Common myeloid progenitor, CD34-positive (primary cell): ENCODE measurements at regions not wholly inside any gene's neighbourhood (a gene's known extent, or its start where the extent isn't known, plus 50 kb on each side); places are given as distances from the start of the nearest gene placed in this dataset.

Source experiments
- CTCF ChIA-PET: fragments of 350-600 bp; sonication (Branson Sonifier 250); formaldehyde crosslinking; loops from one replicate; lab custom pipeline; 2021; ENCODE audit warnings: antibody characterized with exemption; lab: Charles Lee
- POLR2A ChIA-PET: fragments of 350-600 bp; sonication (Branson Sonifier 250); formaldehyde crosslinking; loops from one replicate; lab custom pipeline; 2021; ENCODE audit warnings: antibody characterized with exemption; lab: Charles Lee
- DNase-seq, 3 donors: peaks; one replicate each; pipeline versions ENCODE4 v3.0.0 to v3.0.0-alpha.2; 2013
- H3K27ac ChIP-seq, 2 experiments: 1 replicate in 1 of 2; 2 replicates in 1 of 2; pipeline ENCODE4 v1.7.0; 2013; ENCODE audit warnings: inconsistent platforms in 2 of 2, low read length in 2 of 2, mild to moderate bottlenecking in 2 of 2, low read depth in 1 of 2, moderate library complexity in 1 of 2; ENCODE audit not compliant: severe bottlenecking in 2 of 2, insufficient read depth in 1 of 2, poor library complexity in 1 of 2
- H3K27me3 ChIP-seq, 5 experiments: replicated peaks in 2 of 5; 1 replicate in 3 of 5; 2 replicates in 2 of 5; pipeline versions ENCODE4 v1.6.1 to v1.7.0; 2013; ENCODE audit warnings: low read length in 4 of 5, mild to moderate bottlenecking in 2 of 5, moderate library complexity in 2 of 5, inconsistent platforms in 1 of 5; ENCODE audit not compliant: insufficient read depth in 5 of 5, control insufficient read depth in 4 of 5
- H3K36me3 ChIP-seq, 4 experiments: 1 replicate in 2 of 4; 2 replicates in 2 of 4; pipeline versions ENCODE4 v1.6.1 to v1.7.0; 2013; ENCODE audit warnings: low read length in 3 of 4, control low read depth in 1 of 4, mild to moderate bottlenecking in 1 of 4; ENCODE audit not compliant: control insufficient read depth in 4 of 4, insufficient read depth in 4 of 4
- H3K4me1 ChIP-seq, 4 experiments: 1 replicate in 3 of 4; 2 replicates in 1 of 4; pipeline versions ENCODE4 v1.6.1 to v1.7.1; 2013; ENCODE audit warnings: low read length in 3 of 4, mild to moderate bottlenecking in 3 of 4, control low read depth in 1 of 4, inconsistent platforms in 1 of 4, moderate library complexity in 1 of 4; ENCODE audit not compliant: control insufficient read depth in 4 of 4, insufficient read depth in 4 of 4; ENCODE audit errors: control extremely low read depth in 1 of 4
- H3K4me3 ChIP-seq, 7 experiments: 1 replicate in 4 of 7; 2 replicates in 3 of 7; pipeline versions ENCODE4 v1.5.1 to v1.7.0; 2013; ENCODE audit warnings: mild to moderate bottlenecking in 7 of 7, low read length in 6 of 7, moderate library complexity in 6 of 7, inconsistent platforms in 2 of 7, low read depth in 2 of 7, control low read depth in 1 of 7; ENCODE audit not compliant: insufficient read depth in 4 of 7, control insufficient read depth in 1 of 7; ENCODE audit errors: extremely low read depth in 1 of 7
- H3K9me3 ChIP-seq, 5 experiments: 1 replicate in 4 of 5; 2 replicates in 1 of 5; pipeline versions ENCODE4 v1.6.1 to v1.7.1; 2013; ENCODE audit warnings: low read length in 4 of 5, mild to moderate bottlenecking in 2 of 5, inconsistent platforms in 1 of 5, low read depth in 1 of 5, moderate library complexity in 1 of 5; ENCODE audit not compliant: control insufficient read depth in 4 of 5, insufficient read depth in 2 of 5; ENCODE audit errors: control extremely low read depth in 1 of 5
- WGBS: methylation state at CpG from one replicate; pipeline ENCODE4 v1.1.5; 2013; ENCODE audit not compliant: insufficient coverage; 5-methylcytosine and 5-hydroxymethylcytosine counted together

DNA sequence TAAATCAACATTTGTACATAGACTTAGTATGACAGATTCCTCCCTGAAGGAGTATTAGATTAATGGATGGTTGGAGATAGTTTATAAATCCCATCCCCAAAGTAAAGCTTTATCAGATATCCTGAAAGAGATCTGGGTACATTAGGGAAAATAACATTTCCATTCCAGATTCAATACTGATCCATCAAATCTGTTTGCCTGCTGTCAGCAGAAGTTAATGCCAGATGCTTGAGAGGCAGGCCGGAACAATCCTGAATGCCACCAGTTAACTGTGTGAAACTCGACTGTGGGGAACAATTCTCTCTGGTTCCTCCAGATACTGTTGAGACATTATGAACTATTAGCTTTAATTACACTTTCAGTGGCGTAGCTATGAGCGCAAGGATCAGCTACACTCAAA is 1166.8 kb downstream of the MAT2B start:
- Histone ChIP-seq H3K4me3 (no peak overlapping the region), H3K27me3 (no peaks in the 10 kb centered on the region), H3K9me3 (no peaks in the 10 kb centered on the region), H3K36me3 (no peaks in the 10 kb centered on the region), H3K4me1 (no peaks in the 10 kb centered on the region), H3K27ac (no peak overlapping the region)
- WGBS: 97% methylated on average over 4 of the region's 4 CpGs
- CTCF ChIA-PET: no interaction called here
- POLR2A ChIA-PET: no interaction called here
- DNase-seq: no peak

DNA sequence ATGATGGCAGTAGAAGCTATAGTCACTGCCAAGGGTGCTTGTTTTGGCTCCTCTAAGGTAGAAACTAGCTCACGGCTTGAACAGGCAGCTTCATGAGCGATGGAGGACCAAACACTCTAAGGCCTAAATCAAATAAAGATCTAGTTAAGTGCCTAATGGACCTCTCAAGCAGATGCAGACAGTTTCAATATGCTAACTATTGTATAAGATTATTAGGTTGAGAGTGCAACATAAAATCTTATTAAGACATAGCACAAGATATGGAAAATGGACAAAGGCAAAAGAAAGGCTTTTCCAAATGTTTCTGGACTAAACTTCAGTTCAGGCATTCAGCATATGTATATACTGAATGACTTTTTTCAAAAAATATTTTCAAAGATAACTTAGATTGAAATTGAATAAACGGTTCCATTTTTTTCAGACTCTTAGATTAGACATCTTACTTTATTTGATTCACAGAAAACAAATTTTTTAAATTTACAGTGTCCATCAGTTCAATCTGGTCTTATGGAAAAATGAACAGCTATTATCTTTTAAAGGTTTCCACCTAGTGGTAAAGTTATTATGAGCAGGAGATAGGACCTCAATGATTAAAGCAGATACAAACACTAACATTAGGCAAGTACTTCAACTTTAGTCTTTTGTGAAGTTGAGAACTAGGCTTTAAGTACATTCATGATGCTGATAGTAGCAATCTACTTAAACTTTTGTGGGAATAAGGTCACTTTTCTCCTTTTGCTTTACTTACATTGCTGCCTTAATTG is 1167.7 kb downstream of the MAT2B start:
- ChIA-PET CTCF (no interaction called here), POLR2A (interaction anchor here (0.7 kb wide), 1 partner anchor 12 kb away, joined by 5 read pairs; no protein-coding TSS in a partner anchor)
- no peak overlapping the region for H3K4me3 ChIP-seq
- no peak overlapping the region for H3K27ac ChIP-seq
- H3K36me3 ChIP-seq: no peaks in the 10 kb centered on the region
- DNase-seq: peak in 1 of 3 donors; percentile 1
- 83% methylated on average over 2 of the region's 3 CpGs for WGBS
- no peaks in the 10 kb centered on the region for H3K9me3 ChIP-seq
- H3K4me1 ChIP-seq: no peaks in the 10 kb centered on the region
- no peaks in the 10 kb centered on the region for H3K27me3 ChIP-seq

DNA sequence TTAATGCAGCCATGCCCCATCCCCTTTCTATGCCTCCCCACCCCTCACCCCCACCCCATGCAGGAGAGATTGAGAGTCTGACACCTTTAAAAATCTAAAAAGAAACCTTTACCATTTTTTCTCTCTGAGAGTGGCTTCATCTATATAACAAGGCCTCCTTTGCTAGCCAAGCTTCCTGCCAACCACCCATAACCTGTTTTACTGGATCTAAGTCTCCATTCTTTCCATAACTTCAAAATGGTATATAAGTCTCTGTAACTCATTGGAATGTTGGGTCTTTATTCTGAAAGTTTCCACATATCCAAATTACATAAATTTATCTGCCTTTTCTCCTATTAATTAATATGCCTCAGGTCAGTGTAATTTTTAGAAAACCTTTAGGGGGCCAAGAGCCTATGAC is 1174.0 kb downstream of the MAT2B start:
- H3K4me3 ChIP-seq: no peak overlapping the region
- no peaks in the 10 kb centered on the region for H3K9me3 ChIP-seq
- no peaks in the 10 kb centered on the region for H3K4me1 ChIP-seq
- ChIA-PET POLR2A (no interaction called here), CTCF (no interaction called here)
- no peaks in the 10 kb centered on the region for H3K27me3 ChIP-seq
- no peak overlapping the region for H3K27ac ChIP-seq
- DNase-seq: no peak
- H3K36me3 ChIP-seq: no peaks in the 10 kb centered on the region

DNA sequence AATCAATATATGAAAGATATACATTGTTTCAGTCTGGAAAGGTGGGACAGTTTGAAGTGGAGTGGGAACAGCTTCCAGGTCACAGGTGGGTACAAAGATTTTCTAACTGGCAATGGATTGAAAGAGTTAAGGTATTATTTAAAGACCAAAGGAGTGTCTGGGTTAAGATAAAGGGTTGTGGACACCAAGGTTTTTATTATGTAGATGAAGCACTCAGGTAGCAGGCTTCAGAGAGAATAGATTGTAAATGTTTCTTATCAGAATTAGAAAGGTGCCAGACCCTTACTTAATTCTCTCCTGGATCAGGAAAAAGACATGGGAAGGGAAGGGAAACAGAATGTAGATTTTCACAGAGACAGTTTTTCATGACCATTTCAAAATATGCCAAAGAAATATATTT is 1174.8 kb downstream of the MAT2B start:
- CTCF ChIA-PET: no interaction called here
- H3K9me3 ChIP-seq: no peaks in the 10 kb centered on the region

DNA sequence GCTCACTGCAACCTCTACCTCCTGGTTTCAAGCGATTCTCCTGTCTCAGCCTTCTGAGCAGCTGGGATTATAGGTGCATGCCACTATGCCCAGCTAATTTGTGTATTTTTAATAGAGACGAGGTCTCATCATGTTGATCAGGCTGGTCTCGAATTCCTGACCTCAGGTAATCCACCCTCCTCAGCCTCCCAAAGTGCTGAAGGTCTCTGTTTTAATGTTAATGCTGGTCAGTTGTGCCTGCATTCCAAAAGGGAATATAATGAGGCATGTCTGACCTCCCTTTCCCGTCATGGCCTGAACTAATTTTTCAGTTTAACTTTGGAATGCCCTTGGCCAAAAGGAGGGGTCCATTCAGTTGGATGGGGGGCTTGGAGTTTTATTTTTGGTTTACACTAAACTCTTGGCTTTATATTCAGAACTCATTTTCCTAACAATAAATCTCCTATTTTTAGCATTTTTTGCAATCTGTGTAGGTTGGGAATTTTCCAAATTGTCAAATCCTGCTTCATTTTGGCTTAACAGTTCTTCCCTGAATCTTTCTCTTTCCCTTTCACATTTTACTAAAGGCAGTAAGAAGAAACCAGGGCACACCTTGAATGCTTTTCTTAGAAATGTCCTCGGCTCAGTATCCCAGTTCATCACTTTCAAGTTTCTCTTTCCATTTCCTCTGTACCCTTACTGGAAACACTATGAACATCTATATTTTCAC is 1175.5 kb downstream of the MAT2B start:
- no peaks in the 10 kb centered on the region for H3K9me3 ChIP-seq
- POLR2A ChIA-PET: no interaction called here
- H3K27ac ChIP-seq: no peak overlapping the region
- CTCF ChIA-PET: no interaction called here
- H3K27me3 ChIP-seq: no peaks in the 10 kb centered on the region
- H3K36me3 ChIP-seq: no peaks in the 10 kb centered on the region
- no peaks in the 10 kb centered on the region for H3K4me1 ChIP-seq
- no peak overlapping the region for H3K4me3 ChIP-seq
- DNase-seq: no peak
- WGBS: 98% methylated on average over 4 of the region's 5 CpGs

More for the DNA sequence above, 1174.8 kb downstream of the MAT2B start:
- no peak overlapping the region for H3K4me3 ChIP-seq
- DNase-seq: no peak
- no peaks in the 10 kb centered on the region for H3K36me3 ChIP-seq
- POLR2A ChIA-PET: no interaction called here
- H3K27me3 ChIP-seq: no peaks in the 10 kb centered on the region
- no peaks in the 10 kb centered on the region for H3K4me1 ChIP-seq
- no peak overlapping the region for H3K27ac ChIP-seq

DNA sequence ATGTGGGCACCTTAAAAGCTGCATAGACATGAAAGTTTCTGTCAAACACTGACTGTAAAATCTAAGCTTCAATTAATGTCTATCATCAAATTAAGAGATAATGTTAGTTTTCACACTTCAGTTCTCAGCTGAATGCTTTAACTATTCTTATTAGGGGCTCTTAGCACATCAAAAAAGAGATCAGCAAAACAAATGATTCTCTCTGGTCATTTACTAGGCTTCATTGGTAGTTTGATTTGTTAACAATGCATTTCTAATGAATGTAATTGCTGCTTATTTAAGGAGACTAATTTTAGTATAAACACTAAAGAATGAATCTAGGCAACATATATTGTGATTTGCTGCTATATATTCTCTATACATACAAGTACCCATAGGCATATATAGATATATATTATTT is 1182.0 kb downstream of the MAT2B start:
- H3K27ac ChIP-seq: no peak overlapping the region
- no peaks in the 10 kb centered on the region for H3K4me1 ChIP-seq
- no peak for DNase-seq
- no peaks in the 10 kb centered on the region for H3K9me3 ChIP-seq
- ChIA-PET POLR2A (no interaction called here), CTCF (no interaction called here)
- H3K27me3 ChIP-seq: no peaks in the 10 kb centered on the region
- H3K4me3 ChIP-seq: no peak overlapping the region
- no peaks in the 10 kb centered on the region for H3K36me3 ChIP-seq

DNA sequence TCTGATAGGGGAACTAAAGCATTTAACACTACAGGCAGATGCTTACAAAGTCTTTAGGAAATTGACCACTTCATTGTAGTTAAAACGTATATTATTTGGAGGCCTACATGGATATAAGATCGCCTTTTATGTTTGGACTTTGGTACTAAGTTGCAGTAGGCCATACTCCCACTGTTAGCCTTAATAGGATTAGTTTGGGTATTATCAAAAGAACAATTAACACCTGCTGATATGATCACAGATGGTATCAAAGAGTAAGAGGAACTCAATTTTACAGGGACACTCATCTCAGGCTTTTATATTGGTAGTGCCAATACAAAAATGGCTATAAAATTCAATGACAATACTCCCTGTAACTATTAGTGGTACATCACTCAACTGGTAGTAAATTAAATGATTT is 1183.0 kb downstream of the MAT2B start:
- POLR2A ChIA-PET: no interaction called here

More for the DNA sequence above, 1183.0 kb downstream of the MAT2B start:
- Histone ChIP-seq H3K36me3 (no peaks in the 10 kb centered on the region), H3K9me3 (no peaks in the 10 kb centered on the region), H3K4me1 (no peaks in the 10 kb centered on the region), H3K27ac (no peak overlapping the region), H3K27me3 (no peaks in the 10 kb centered on the region), H3K4me3 (no peak overlapping the region)
- no CpG with 5 or more reads among the region's 2 CpGs for WGBS
- no peak for DNase-seq
- CTCF ChIA-PET: no interaction called here
